Adrenal gland (tissue), 9 donors: ENCODE measurements at regions not wholly inside any gene's neighbourhood (a gene's known extent, or its start where the extent isn't known, plus 50 kb on each side); places are given as distances from the start of the nearest gene placed in this dataset.
A peak's percentile ranks its signal among the peaks of the same experiment; 100 is the strongest.

Source experiments
- DNase-seq, 7 donors: peaks; one replicate each; pipeline ENCODE4 v3.0.0-alpha.2; 2019 to 2020
- H3K27ac ChIP-seq, 5 donors: fragments of 200-600 bp; sonication (generic) in 4 of 5; 1 replicate in 3 of 5; 2 replicates in 2 of 5; pipeline versions ENCODE4 v1.5.1 to v1.8.0; 2016 to 2020; ENCODE audit warnings: mild to moderate bottlenecking in 1 of 5
- H3K27me3 ChIP-seq: fragments of 200-600 bp; 2 replicates; pipeline ENCODE4 v1.8.0; 2021
- H3K36me3 ChIP-seq, 2 donors: fragments of 200-600 bp; replicated peaks in 1 of 2; 1 replicate in 1 of 2; 2 replicates in 1 of 2; pipeline versions ENCODE4 v1.5.1 to v1.8.0; 2018 to 2022
- H3K4me1 ChIP-seq, 2 donors: fragments of 200-600 bp; replicated peaks in 1 of 2; 1 replicate in 1 of 2; 2 replicates in 1 of 2; pipeline versions ENCODE4 v1.5.1 to v1.8.0; 2018 to 2021
- H3K4me3 ChIP-seq, 4 donors: fragments of 200-600 bp; sonication (generic) in 3 of 4; one replicate each; pipeline ENCODE4 v1.5.1; 2016 to 2018
- H3K9me3 ChIP-seq, 3 donors: fragments of 200-600 bp; sonication (generic) in 1 of 3; replicated peaks in 1 of 3; 1 replicate in 2 of 3; 2 replicates in 1 of 3; pipeline versions ENCODE4 v1.5.1 to v1.8.0; 2016 to 2021
- POLR2A ChIP-seq, 2 donors: fragments of 450-650 bp; IDR thresholded peaks; one replicate each; pipeline ENCODE4 v1.6.1; 2017; ENCODE audit warnings: antibody characterized with exemption in 2 of 2, mild to moderate bottlenecking in 2 of 2, moderate library complexity in 1 of 2
- WGBS, 4 donors: extraction: QIAGEN DNeasy Blood & Tissue Kit in 2 of 4; methylation state at CpG; one replicate each; pipeline versions ENCODE4 v1.1.5 to v1.1.7; 2013 to 2017; 5-methylcytosine and 5-hydroxymethylcytosine counted together
- intact Hi-C, 2 donors: fragments of 100-400 bp; cut with DNase I; formaldehyde crosslinking; loops; one replicate each; pipeline versions ENCODE4 v1.14.1 to v1.15.0; 2022 to 2023
- TF ChIP-seq, protein P1 (sequence below), 6 experiments: fragments of 450-650 bp in 4 of 6; fragments of 200-600 bp in 2 of 6; sonication (generic) in 1 of 6; IDR thresholded peaks; 1 replicate in 5 of 6; 2 replicates in 1 of 6; pipeline versions ENCODE4 v1.5.1 to v1.8.0; 2016 to 2021; ENCODE audit warnings: antibody characterized with exemption in 6 of 6, mild to moderate bottlenecking in 2 of 6, moderate library complexity in 1 of 6
- donor health status: healthy with polysubstance abuse.
- donor health status: Bipolar disorder and iron deficiency.
- donor health status: DM: yes; HTN: yes; CAD: no.
- donor health status: DM: no; HTN: no; CAD: no.
- donor health status: DM: no; HTN: no; CAD: no.

DNA sequence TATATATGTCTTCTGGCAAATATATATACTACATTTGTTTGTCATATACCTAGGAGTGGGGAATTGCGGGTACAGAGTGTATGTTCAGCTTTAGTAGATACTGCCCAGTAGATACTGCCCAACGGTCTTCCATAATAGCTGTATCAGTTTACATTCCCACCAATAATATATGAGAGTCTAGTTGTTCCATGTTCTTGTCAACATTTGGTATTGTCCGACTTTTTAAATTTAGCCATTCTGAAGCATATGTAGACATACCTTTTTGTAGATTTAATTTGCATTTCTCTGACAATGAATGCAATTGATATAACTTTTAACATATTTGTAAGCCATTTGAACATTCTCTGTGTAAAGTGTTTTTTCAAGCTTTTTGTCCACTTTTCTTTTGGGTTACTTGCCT is 99.0 kb upstream of the HIVEP3 start:
- Histone ChIP-seq H3K27me3 (no peaks in the 10 kb centered on the region), H3K9me3 (no peaks in the 10 kb centered on the region), H3K4me1 (peaks cover 0 to 4% of the 10 kb centered on the region in 2 donors), H3K27ac (no peak overlapping the region), H3K4me3 (no peak overlapping the region), H3K36me3 (no peaks in the 10 kb centered on the region)
- no peak for DNase-seq
- TF ChIP-seq, protein P1, sequence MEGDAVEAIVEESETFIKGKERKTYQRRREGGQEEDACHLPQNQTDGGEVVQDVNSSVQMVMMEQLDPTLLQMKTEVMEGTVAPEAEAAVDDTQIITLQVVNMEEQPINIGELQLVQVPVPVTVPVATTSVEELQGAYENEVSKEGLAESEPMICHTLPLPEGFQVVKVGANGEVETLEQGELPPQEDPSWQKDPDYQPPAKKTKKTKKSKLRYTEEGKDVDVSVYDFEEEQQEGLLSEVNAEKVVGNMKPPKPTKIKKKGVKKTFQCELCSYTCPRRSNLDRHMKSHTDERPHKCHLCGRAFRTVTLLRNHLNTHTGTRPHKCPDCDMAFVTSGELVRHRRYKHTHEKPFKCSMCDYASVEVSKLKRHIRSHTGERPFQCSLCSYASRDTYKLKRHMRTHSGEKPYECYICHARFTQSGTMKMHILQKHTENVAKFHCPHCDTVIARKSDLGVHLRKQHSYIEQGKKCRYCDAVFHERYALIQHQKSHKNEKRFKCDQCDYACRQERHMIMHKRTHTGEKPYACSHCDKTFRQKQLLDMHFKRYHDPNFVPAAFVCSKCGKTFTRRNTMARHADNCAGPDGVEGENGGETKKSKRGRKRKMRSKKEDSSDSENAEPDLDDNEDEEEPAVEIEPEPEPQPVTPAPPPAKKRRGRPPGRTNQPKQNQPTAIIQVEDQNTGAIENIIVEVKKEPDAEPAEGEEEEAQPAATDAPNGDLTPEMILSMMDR (IDR thresholded peaks at IDR 0.05): no peak
- no peak for TF ChIP-seq POLR2A (IDR thresholded peaks at IDR 0.05)
- intact Hi-C loops: no loop called here
- WGBS, 4 donors: 91 to 99% (median 92%) methylated on average over 3 of the region's 3 CpGs

DNA sequence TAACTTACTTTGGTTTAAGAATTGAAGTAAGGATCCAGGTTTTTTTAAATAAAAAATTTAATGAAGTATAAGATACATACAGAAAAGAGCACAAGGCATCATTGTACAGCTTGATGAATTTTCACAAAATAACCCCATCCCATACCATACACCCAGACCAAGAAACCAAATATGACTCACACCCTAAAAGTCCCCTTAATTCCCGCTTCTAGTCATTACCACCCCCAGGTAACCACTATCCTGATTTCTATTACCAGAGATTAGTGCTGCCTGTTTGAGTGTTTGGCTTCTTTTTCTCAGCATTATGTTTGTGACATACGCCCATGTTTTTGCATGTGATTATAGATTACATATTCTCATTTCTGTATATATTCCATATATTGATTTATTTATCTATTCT is 98.5 kb upstream of the HIVEP3 start:
- no peaks in the 10 kb centered on the region for H3K9me3 ChIP-seq
- 93 to 100% (median 97%) methylated on average over 2 of the region's 2 CpGs for WGBS, 4 donors
- no peak for DNase-seq
- H3K27me3 ChIP-seq: no peaks in the 10 kb centered on the region
- peaks cover 0 to 4% of the 10 kb centered on the region in 2 donors for H3K4me1 ChIP-seq
- H3K4me3 ChIP-seq: no peak overlapping the region
- intact Hi-C loops: no loop called here
- no peaks in the 10 kb centered on the region for H3K36me3 ChIP-seq
- TF ChIP-seq, protein P1 (IDR thresholded peaks at IDR 0.05): no peak
- no peak for TF ChIP-seq POLR2A (IDR thresholded peaks at IDR 0.05)
- H3K27ac ChIP-seq: no peak overlapping the region

DNA sequence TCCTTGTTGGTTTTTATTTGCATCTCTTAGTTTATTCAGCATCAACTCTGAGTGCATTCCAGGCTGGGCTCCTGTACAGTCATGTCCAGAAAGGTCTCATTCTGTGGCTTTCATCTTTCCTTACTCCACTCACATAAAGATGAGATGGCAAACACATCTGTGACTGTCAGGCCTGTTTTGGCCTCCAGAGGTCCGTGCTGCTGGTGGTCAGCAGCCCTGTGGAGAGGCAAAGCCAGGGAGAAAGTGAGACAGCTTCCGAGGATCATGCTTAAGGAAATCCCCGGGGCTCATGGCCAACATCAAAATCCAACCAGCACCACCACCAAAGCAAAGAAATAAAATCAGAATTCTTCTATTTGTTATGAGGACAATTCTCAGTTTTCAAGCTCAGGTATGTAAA is 96.1 kb upstream of the HIVEP3 start:
- no peak overlapping the region for H3K4me3 ChIP-seq
- DNase-seq: no peak
- WGBS, 4 donors: 79 to 86% (median 84%) methylated on average over 3 of the region's 3 CpGs
- TF ChIP-seq POLR2A (IDR thresholded peaks at IDR 0.05): no peak
- TF ChIP-seq, protein P1 (IDR thresholded peaks at IDR 0.05): no peak
- H3K4me1 ChIP-seq: peaks cover 0 to 4% of the 10 kb centered on the region in 2 donors
- no peaks in the 10 kb centered on the region for H3K27me3 ChIP-seq
- no peaks in the 10 kb centered on the region for H3K36me3 ChIP-seq
- peak overlapping the region in 1 of 5 donors; percentile 33 for H3K27ac ChIP-seq
- no peaks in the 10 kb centered on the region for H3K9me3 ChIP-seq
- intact Hi-C loops: no loop called here

DNA sequence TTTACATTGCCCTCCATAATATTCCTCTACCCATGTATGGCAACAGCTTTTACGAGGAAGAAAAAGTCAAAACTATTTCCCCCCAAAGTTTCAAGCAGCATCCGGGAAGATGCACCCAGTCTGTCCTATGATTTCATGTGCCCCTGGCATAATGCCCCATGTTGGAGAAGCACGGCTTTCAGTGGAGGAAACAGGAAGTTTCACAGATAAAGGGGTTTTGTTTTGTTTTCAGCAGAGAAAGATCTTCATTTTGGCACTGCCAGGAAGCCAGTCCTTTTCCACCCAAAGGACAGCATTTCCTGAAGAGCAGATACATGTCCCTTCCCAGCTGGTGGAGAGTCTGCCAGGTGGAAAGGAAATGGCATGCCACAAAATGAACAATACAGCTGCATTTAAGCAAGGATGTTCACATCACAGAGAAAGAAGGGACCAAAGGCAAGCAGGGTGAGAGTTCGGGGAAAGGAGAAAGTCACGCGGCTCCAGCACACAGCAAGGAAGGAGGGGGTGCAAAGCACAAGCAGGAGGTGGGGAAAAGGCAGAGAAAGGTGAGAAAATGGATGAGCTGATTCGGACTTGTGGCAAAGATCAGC is 95.3 kb upstream of the HIVEP3 start:
- no peaks in the 10 kb centered on the region for H3K9me3 ChIP-seq
- peaks cover 0 to 4% of the 10 kb centered on the region in 2 donors for H3K4me1 ChIP-seq
- H3K36me3 ChIP-seq: no peaks in the 10 kb centered on the region
- H3K27ac ChIP-seq: peak overlapping the region in 2 of 5 donors; percentile 12 to 33
- no peaks in the 10 kb centered on the region for H3K27me3 ChIP-seq
- intact Hi-C loops: no loop called here
- no peak overlapping the region for H3K4me3 ChIP-seq
- DNase-seq: peak in 6 of 7 donors; percentile 18 to 65 (median 26)
- TF ChIP-seq, protein P1 (IDR thresholded peaks at IDR 0.05): no peak
- no peak for TF ChIP-seq POLR2A (IDR thresholded peaks at IDR 0.05)
- WGBS, 4 donors: 57 to 66% (median 58%) methylated on average over 7 of the region's 7 CpGs
